HG02571 (cell line): ENCODE measurements at regions not wholly inside any gene's neighbourhood (a gene's known extent, or its start where the extent isn't known, plus 50 kb on each side); places are given as distances from the start of the nearest gene placed in this dataset.
"Not testable (repeated sequence)": the region's sequence is repeated elsewhere in the genome, so short reads cannot be mapped to it uniquely, and the experiment has no call there.

Experiments used
- ATAC-seq: cut with Tn5 transposase; IDR thresholded peaks from one replicate; pipeline ENCODE4 v1.9.1; 2021; ENCODE audit warnings: mild to moderate bottlenecking, moderate library complexity; ENCODE audit not compliant: unreplicated experiment

DNA sequence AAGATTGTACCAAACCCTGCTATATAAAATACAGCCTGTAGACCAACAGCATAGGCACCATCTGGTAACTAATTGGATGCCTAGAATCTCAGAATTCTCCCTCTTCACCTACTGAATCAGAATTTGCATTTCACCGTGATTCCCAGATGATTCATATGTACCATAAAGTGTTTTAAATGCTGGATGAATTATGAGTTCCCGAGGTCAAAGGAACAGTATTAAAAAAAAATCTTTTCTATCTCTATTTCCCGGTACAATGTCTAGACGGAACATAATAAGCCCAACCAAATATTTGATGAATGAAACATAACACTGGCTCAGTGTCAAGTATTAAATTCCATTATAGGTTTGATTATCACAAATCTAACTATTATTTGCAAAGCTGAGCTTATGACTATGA is 280.0 kb downstream of the ANKRD50 start:
- ATAC-seq, result no peak

DNA sequence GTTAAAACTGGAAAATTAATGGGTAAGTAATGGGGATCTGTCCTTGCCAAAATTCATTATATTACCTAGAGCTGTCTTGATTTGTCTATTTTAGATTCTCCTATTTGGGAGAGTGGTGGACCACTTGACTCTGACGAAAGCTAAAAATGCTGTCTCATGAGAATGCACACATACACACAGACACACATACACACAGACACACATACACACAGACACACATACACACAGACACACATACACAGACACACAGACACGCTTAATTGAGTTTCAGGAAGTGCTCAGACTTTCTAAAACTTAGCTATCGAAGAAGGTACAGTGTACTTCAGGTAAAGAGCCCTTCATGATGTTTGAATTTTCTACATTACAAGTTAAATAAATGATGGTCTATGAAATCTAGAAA is 279.5 kb downstream of the ANKRD50 start:
- no peak for ATAC-seq

GRCh38 chr4:124433500-124433899 is 279.0 kb downstream of the ANKRD50 start:
- no peak for ATAC-seq

GRCh38 chr4:124435274-124435950 is 277.1 kb downstream of the ANKRD50 start:
- ATAC-seq, result no peak

DNA sequence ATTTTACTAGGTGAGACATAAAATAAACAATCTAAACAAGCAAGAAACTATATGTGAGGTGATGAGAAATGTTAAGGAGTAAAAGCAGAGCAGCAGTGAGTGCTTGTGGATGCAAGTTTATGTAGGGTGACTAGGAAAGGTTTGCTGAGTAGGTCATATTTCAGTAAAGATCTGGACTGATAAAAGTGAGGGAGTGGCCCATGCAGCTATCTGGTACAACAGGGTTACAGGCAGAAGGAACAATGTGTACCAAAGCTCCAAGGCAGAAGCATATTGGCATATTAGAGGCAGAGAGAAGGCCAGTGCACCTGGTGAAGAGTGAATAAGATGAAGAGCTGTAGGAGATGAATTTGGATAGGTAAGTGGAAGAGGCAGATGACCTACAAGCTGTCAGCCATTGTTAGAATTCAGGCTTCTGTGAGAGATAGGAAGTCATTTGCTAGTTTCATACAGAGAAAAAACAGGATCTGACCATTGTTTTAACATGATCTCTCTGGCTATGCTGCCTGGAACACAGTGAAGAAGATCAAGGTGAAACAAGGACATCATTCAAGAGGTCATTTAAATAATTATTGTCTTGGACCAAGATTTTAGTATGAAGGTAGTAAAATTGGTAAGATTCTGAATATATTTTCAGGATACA is 274.6 kb downstream of the ANKRD50 start:
- no peak for ATAC-seq

- no peak for ATAC-seq
These were observed 267.5 kb downstream of the ANKRD50 start for GRCh38 chr4:124445071-124445470.

- no peak for ATAC-seq
These were observed 262.7 kb downstream of the ANKRD50 start for GRCh38 chr4:124449881-124450280.

GRCh38 chr4:124450851-124451250 is 261.7 kb downstream of the ANKRD50 start:
- no peak for ATAC-seq

- no peak for ATAC-seq
These were observed 257.7 kb downstream of the ANKRD50 start for GRCh38 chr4:124454772-124455270.

DNA sequence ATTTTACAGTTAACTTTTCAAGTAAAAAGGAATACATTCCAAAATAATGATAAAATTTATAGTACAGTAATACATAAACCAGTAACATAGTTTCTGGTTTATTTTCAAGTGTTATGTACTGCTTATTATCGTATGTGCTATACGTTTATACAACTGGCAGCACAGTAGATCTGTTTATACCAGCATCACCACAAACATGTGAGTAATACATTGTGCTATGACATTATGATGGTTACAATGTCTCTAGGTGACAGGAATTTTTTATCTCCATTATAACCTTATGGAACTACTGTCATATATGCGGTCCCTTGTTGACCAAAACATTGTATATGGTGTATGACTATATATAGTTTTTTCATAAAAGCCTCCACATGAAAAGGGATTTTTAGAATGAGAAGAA is 256.9 kb downstream of the ANKRD50 start:
- ATAC-seq, result no peak

DNA sequence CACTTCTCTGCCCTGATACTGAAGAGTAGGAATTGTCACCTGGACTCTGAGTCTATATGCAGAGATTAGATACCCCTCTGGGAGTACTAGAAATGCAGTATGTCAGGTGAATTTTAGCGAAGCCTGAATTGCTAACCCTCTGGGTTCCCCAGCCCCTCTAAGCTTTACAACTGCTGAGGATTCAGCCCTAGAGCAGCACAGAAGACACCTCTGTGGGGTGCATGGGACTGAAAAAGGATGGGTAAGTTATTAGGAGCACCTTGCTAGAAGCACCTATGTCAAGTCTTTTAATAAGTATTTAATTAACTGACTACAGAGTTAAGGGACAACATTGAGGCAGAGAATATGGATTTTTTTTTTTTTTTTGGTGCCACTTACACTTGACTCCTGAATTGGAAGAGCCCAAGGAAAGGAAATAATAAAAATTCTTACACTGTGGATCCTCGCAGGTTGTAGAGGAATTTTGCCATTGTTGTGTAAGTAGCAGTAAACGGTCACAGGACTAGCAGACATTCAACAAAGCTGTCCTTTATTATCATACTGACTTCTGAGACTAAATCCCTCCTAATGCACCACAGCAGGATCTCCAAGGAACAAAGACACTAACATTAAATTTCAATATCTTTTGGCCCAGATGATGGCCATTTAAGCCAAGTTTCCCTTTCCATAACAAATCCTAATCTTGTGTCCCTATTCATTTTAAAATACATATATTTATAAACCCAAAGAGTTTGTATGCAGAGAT is 253.2 kb downstream of the ANKRD50 start:
- ATAC-seq, result no peak

GRCh38 chr4:124459941-124460310 is 252.6 kb downstream of the ANKRD50 start:
- no peak for ATAC-seq

GRCh38 chr4:124461592-124461991 is 250.9 kb downstream of the ANKRD50 start:
- not testable (repeated sequence) for ATAC-seq

DNA sequence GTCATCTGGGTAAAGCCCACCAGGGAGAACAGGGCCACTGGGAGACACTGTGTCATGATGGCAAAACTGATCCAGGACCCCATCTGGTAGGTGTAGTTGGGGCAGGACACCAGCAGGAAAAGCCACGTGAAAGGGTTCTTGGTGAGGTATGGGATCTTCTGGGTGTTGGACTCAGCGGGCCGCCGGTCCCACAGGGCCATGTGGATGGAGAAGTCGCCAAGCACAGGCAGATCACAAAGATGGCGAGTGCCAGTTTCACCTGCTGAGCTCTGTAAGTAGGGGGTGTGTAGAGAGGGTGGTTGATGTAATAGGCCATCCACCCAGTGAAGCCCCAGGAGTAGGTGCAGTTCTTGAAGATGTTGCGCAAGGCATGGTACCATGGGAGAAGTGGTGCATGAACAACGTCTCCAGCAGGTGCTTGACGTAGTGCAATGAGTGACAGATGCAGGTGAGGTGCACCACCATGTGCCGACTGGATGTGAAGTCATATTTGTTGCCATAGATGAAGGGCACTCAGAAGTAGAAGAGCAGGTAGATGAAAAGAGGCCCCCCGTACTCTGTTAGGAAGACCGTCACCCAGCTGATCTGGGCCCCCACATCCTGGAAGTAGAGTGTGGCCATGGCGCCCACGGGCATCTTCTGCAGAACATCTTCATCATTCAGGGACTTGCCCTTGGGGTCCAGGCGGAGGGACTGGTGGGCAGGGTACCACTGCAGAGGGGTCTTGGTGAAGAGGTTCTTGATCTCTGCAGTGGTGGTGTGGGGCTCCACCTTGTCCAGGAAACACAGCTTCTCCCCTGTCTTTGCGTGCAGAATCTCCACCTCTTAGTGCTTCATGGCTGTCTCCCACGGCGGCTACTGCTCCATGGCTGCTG is 249.3 kb downstream of the ANKRD50 start:
- ATAC-seq, result no peak

DNA sequence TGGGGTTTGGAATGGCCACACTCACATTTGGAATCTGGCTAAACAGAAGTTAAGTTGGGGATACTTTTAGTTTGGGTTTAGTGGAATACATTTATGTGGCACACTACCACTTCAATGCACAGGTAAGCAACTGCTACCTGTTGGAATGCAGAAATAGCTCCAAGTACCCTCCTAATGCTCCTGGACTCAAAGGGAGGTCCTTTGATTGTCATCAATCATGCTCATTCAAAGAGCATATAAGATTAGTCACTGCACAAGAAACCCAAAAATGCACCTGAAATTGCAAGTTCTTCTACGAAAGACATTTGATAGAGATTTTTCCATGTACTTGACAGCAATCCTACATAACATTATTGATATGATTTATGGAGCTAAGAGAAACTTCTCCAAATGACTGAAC is 247.7 kb downstream of the ANKRD50 start:
- no peak for ATAC-seq

- no peak for ATAC-seq
These were observed 244.2 kb downstream of the ANKRD50 start for GRCh38 chr4:124468360-124468759.

GRCh38 chr4:124469981-124470380 is 242.6 kb downstream of the ANKRD50 start:
- no peak for ATAC-seq

- no peak for ATAC-seq
These were observed 234.1 kb downstream of the ANKRD50 start for GRCh38 chr4:124478470-124478869.

- ATAC-seq, result no peak
These were observed 232.5 kb downstream of the ANKRD50 start for GRCh38 chr4:124480061-124480460.

GRCh38 chr4:124481123-124481522 is 231.4 kb downstream of the ANKRD50 start:
- ATAC-seq, result no peak
